Hepatocyte (in vitro differentiated cells): ENCODE measurements at regions not wholly inside any gene's neighbourhood (a gene's known extent, or its start where the extent isn't known, plus 50 kb on each side); places are given as distances from the start of the nearest gene placed in this dataset.

Experiments
- DNase-seq: peaks from one replicate; pipeline ENCODE4 v3.0.0-alpha.2; 2016; ENCODE audit warnings: low spot score
- H2AFZ ChIP-seq: fragments of 200-600 bp; sonication (generic); 2 replicates; pipeline ENCODE4 v1.6.0; 2016; ENCODE audit warnings: antibody characterized with exemption, mild to moderate bottlenecking
- H3K27ac ChIP-seq: fragments of 200-600 bp; sonication (generic); 2 replicates; pipeline ENCODE4 v1.5.1; 2016; ENCODE audit warnings: mild to moderate bottlenecking
- H3K27me3 ChIP-seq: fragments of 200-600 bp; sonication (generic); 2 replicates; pipeline ENCODE4 v1.6.1; 2016
- H3K36me3 ChIP-seq: fragments of 200-600 bp; sonication (generic); replicated peaks from 2 replicates; pipeline ENCODE4 v1.5.1; 2016; ENCODE audit warnings: low read depth; ENCODE audit not compliant: insufficient read depth
- H3K4me1 ChIP-seq: fragments of 200-600 bp; sonication (generic); 2 replicates; pipeline ENCODE4 v1.5.1; 2016; ENCODE audit warnings: mild to moderate bottlenecking, moderate library complexity; ENCODE audit not compliant: insufficient read depth
- H3K4me2 ChIP-seq: fragments of 200-600 bp; sonication (generic); 2 replicates; pipeline ENCODE4 v1.6.0; 2016
- H3K4me3 ChIP-seq: fragments of 200-600 bp; sonication (generic); 2 replicates; pipeline ENCODE4 v1.5.1; 2016; ENCODE audit warnings: mild to moderate bottlenecking
- H3K79me2 ChIP-seq: fragments of 200-600 bp; sonication (generic); 2 replicates; pipeline ENCODE4 v1.6.0; 2017; ENCODE audit warnings: mild to moderate bottlenecking
- H3K9me2 ChIP-seq: fragments of 200-600 bp; sonication (generic); replicated peaks from 2 replicates; pipeline ENCODE4 v1.6.0; 2017; ENCODE audit warnings: mild to moderate bottlenecking; ENCODE audit not compliant: insufficient read depth
- H3K9me3 ChIP-seq: fragments of 200-600 bp; sonication (generic); 2 replicates; pipeline ENCODE4 v1.5.1; 2016; ENCODE audit warnings: low read depth, mild to moderate bottlenecking
- H4K20me1 ChIP-seq: fragments of 200-600 bp; sonication (generic); 2 replicates; pipeline ENCODE4 v1.6.0; 2016; ENCODE audit warnings: mild to moderate bottlenecking; ENCODE audit not compliant: insufficient read depth, poor library complexity, severe bottlenecking
- CTCF ChIP-seq: fragments of 200-600 bp; sonication (generic); IDR thresholded peaks from 2 replicates; pipeline ENCODE4 v1.5.1; 2016; ENCODE audit warnings: antibody characterized with exemption, mild to moderate bottlenecking; ENCODE audit not compliant: poor library complexity
- EZH2 ChIP-seq: fragments of 200-600 bp; sonication (generic); IDR thresholded peaks from 2 replicates; pipeline ENCODE4 v1.6.1; 2016; ENCODE audit warnings: antibody characterized with exemption, mild to moderate bottlenecking, borderline replicate concordance
- EZH2phosphoT487 ChIP-seq: fragments of 200-600 bp; sonication (generic); IDR thresholded peaks from one replicate; pipeline ENCODE4 v1.6.1; 2018; ENCODE audit warnings: antibody characterized with exemption, mild to moderate bottlenecking, low read depth, moderate library complexity; ENCODE audit not compliant: unreplicated experiment, severe bottlenecking
- WGBS: methylation state at CpG from one replicate; pipeline ENCODE4 v1.1.6; 2016; ENCODE audit warnings: low lambda C conversion rate; ENCODE audit errors: missing lambda C conversion rate; 5-methylcytosine and 5-hydroxymethylcytosine counted together

- no peak overlapping the region for H3K4me2 ChIP-seq
- H3K4me1 ChIP-seq = no peaks in the 10 kb centered on the region
- no peaks in the 10 kb centered on the region for H3K9me2 ChIP-seq
- TF ChIP-seq EZH2 (no peak), CTCF (no peak), EZH2phosphoT487 (no peak)
- H3K4me3 ChIP-seq = no peak overlapping the region
- H3K36me3 ChIP-seq = no peaks in the 10 kb centered on the region
- H2AFZ ChIP-seq = no peak overlapping the region
- 77% methylated on average over 3 of the region's 3 CpGs for WGBS
- no peak for DNase-seq
- H3K9me3 ChIP-seq = no peaks in the 10 kb centered on the region
- H3K27ac ChIP-seq = no peak overlapping the region
- H3K79me2 ChIP-seq = no peaks in the 10 kb centered on the region
- H4K20me1 ChIP-seq = no peaks in the 10 kb centered on the region
- H3K27me3 ChIP-seq = no peaks in the 10 kb centered on the region
Observed at GRCh38 chr7:41869596-41869995, 166.7 kb upstream of the INHBA start.

- Histone ChIP-seq H3K9me3 (no peaks in the 10 kb centered on the region), H3K4me2 (no peak overlapping the region), H3K27me3 (no peaks in the 10 kb centered on the region), H4K20me1 (no peaks in the 10 kb centered on the region), H2AFZ (no peak overlapping the region), H3K4me1 (no peaks in the 10 kb centered on the region), H3K27ac (no peak overlapping the region), H3K9me2 (no peaks in the 10 kb centered on the region), H3K36me3 (no peaks in the 10 kb centered on the region), H3K79me2 (no peaks in the 10 kb centered on the region), H3K4me3 (no peak overlapping the region)
- TF ChIP-seq EZH2phosphoT487 (no peak), EZH2 (no peak), CTCF (no peak)
- DNase-seq = no peak
Observed at GRCh38 chr7:41869091-41869490, 166.2 kb upstream of the INHBA start.

- Histone ChIP-seq H3K27me3 (no peaks in the 10 kb centered on the region), H3K9me3 (no peaks in the 10 kb centered on the region), H2AFZ (no peak overlapping the region), H3K9me2 (no peaks in the 10 kb centered on the region), H3K4me2 (no peak overlapping the region), H3K27ac (no peak overlapping the region), H3K79me2 (no peaks in the 10 kb centered on the region), H4K20me1 (no peaks in the 10 kb centered on the region), H3K36me3 (no peaks in the 10 kb centered on the region), H3K4me1 (no peaks in the 10 kb centered on the region), H3K4me3 (no peak overlapping the region)
- DNase-seq = no peak
- 76% methylated on average over 2 of the region's 2 CpGs for WGBS
- TF ChIP-seq EZH2 (no peak), EZH2phosphoT487 (no peak), CTCF (no peak)
Observed at GRCh38 chr7:41867639-41868280, 164.9 kb upstream of the INHBA start.

- DNase-seq = no peak
- no peaks in the 10 kb centered on the region for H3K9me3 ChIP-seq
- H3K79me2 ChIP-seq = no peaks in the 10 kb centered on the region
- H4K20me1 ChIP-seq = no peaks in the 10 kb centered on the region
- no peaks in the 10 kb centered on the region for H3K4me1 ChIP-seq
- no peak overlapping the region for H3K4me2 ChIP-seq
- TF ChIP-seq EZH2phosphoT487 = no peak
- TF ChIP-seq CTCF = no peak
- no peak for TF ChIP-seq EZH2
- H3K36me3 ChIP-seq = no peaks in the 10 kb centered on the region
- no peaks in the 10 kb centered on the region for H3K27me3 ChIP-seq
- no peaks in the 10 kb centered on the region for H3K9me2 ChIP-seq
- 68% methylated on average over 2 of the region's 2 CpGs for WGBS
- H2AFZ ChIP-seq = no peak overlapping the region
- no peak overlapping the region for H3K27ac ChIP-seq
- no peak overlapping the region for H3K4me3 ChIP-seq
Observed at GRCh38 chr7:41862261-41862660, 159.4 kb upstream of the INHBA start.
